T-cell (primary cell): ENCODE measurements at regions not wholly inside any gene's neighbourhood (a gene's known extent, or its start where the extent isn't known, plus 50 kb on each side); places are given as distances from the start of the nearest gene placed in this dataset.

Experiments used
- ATAC-seq, 4 experiments: fragments of 200-7000 bp in 3 of 4; fragments of 150-1000 bp in 1 of 4; cut with Tn5 transposase; replicated peaks in 1 of 4; 1 replicate in 3 of 4; 2 replicates in 1 of 4; pipeline ENCODE4 v1.10.0; 2021; ENCODE audit warnings: moderate library complexity in 3 of 4, mild to moderate bottlenecking in 2 of 4, moderate number of reproducible peaks in 1 of 4
- CTCF ChIA-PET, 2 donors: fragments of 300-600 bp; sonication (Branson Sonifier 250); formaldehyde crosslinking; loops; one replicate each; lab custom pipeline; 2022; ENCODE audit warnings: antibody characterized with exemption in 2 of 2; lab: Charles Lee
- POLR2A ChIA-PET, 2 donors: fragments of 300-600 bp; sonication (Branson Sonifier 250); formaldehyde crosslinking; loops; one replicate each; lab custom pipeline; 2022; ENCODE audit warnings: antibody characterized with exemption in 2 of 2; lab: Charles Lee
- DNase-seq, 35 experiments: peaks; one replicate each; pipeline versions ENCODE4 v3.0.0 to v3.0.0-alpha.2; 2013 to 2023
- H3K27ac ChIP-seq: one replicate; pipeline ENCODE4 v1.5.1; 2013; ENCODE audit warnings: low read length
- H3K27me3 ChIP-seq, 2 experiments: replicated peaks in 1 of 2; 1 replicate in 1 of 2; 2 replicates in 1 of 2; pipeline versions ENCODE4 v1.6.1 to v1.7.0; 2013; ENCODE audit warnings: low read length in 1 of 2, mixed read lengths in 1 of 2; ENCODE audit not compliant: control insufficient read depth in 2 of 2, insufficient read depth in 2 of 2; ENCODE audit errors: extremely low read depth in 1 of 2
- H3K36me3 ChIP-seq, 2 donors: 1 replicate in 1 of 2; 2 replicates in 1 of 2; pipeline versions ENCODE4 v1.6.1 to v1.7.0; 2013; ENCODE audit warnings: low read length in 1 of 2; ENCODE audit not compliant: control insufficient read depth in 2 of 2, insufficient read depth in 1 of 2; ENCODE audit errors: extremely low read depth in 1 of 2
- H3K4me1 ChIP-seq, 2 experiments: 1 replicate in 1 of 2; 2 replicates in 1 of 2; pipeline versions ENCODE4 v1.6.1 to v1.7.0; 2013; ENCODE audit warnings: low read length in 2 of 2, mixed read lengths in 1 of 2; ENCODE audit not compliant: insufficient read depth in 2 of 2, control insufficient read depth in 1 of 2; ENCODE audit errors: extremely low read depth in 1 of 2
- H3K4me3 ChIP-seq, 2 donors: 1 replicate in 1 of 2; 2 replicates in 1 of 2; pipeline versions ENCODE4 v1.5.1 to v1.7.0; 2013; ENCODE audit warnings: mild to moderate bottlenecking in 2 of 2, low read length in 1 of 2, moderate library complexity in 1 of 2; ENCODE audit not compliant: control insufficient read depth in 1 of 2; ENCODE audit errors: extremely low read depth in 1 of 2
- H3K9me3 ChIP-seq: 2 replicates; pipeline ENCODE4 v1.7.0; 2013
- H3K27ac Mint-ChIP-seq, 2 donors: one replicate each; pipeline ENCODE4 v1.8.0; 2020 to 2021; ENCODE audit warnings: mild to moderate bottlenecking in 2 of 2, mixed read lengths in 2 of 2
- H3K27me3 Mint-ChIP-seq, 2 donors: one replicate each; pipeline ENCODE4 v1.8.0; 2021 to 2022; ENCODE audit warnings: mixed read lengths in 2 of 2
- H3K36me3 Mint-ChIP-seq: one replicate; pipeline ENCODE4 v1.8.0; 2021; ENCODE audit warnings: mixed read lengths
- H3K4me1 Mint-ChIP-seq, 3 donors: one replicate each; pipeline ENCODE4 v1.8.0; 2020 to 2022; ENCODE audit warnings: mixed read lengths in 3 of 3, mild to moderate bottlenecking in 1 of 3
- H3K4me3 Mint-ChIP-seq, 3 donors: one replicate each; pipeline ENCODE4 v1.8.0; 2020 to 2022; ENCODE audit warnings: mild to moderate bottlenecking in 3 of 3, mixed read lengths in 3 of 3, moderate library complexity in 3 of 3
- H3K9me3 Mint-ChIP-seq, 3 donors: one replicate each; pipeline ENCODE4 v1.8.0; 2020 to 2022; ENCODE audit warnings: mixed read lengths in 3 of 3
- WGBS: methylation state at CpG from one replicate; pipeline ENCODE4 v1.1.5; 2013; ENCODE audit warnings: missing lambda C conversion rate; ENCODE audit not compliant: insufficient coverage; 5-methylcytosine and 5-hydroxymethylcytosine counted together

GRCh38 chr4:84167093-84167492 lies 332.0 kb downstream of the NKX6-1 start:
- POLR2A ChIA-PET = no interaction called here
- ATAC-seq = no peak
- Mint-ChIP-seq H3K36me3 (no peaks in the 10 kb centered on the region), H3K4me1 (no peaks in the 10 kb centered on the region), H3K4me3 (no peak overlapping the region), H3K9me3 (no peaks in the 10 kb centered on the region), H3K27ac (no peak overlapping the region), H3K27me3 (no peaks in the 10 kb centered on the region)
- no peaks in the 10 kb centered on the region for H3K4me1 ChIP-seq
- H3K27ac ChIP-seq = no peak overlapping the region
- H3K9me3 ChIP-seq = no peaks in the 10 kb centered on the region
- no peak overlapping the region for H3K4me3 ChIP-seq
- CTCF ChIA-PET = interaction anchor here (0.6 to 0.8 kb wide), 2 partner anchors 381 to 522 kb away, joined by 3 read pairs; no protein-coding TSS in a partner anchor
- no peaks in the 10 kb centered on the region for H3K27me3 ChIP-seq
- no peak for DNase-seq
- no peaks in the 10 kb centered on the region for H3K36me3 ChIP-seq

- no peak overlapping the region for H3K4me3 ChIP-seq
- Mint-ChIP-seq H3K27ac (no peak overlapping the region), H3K4me3 (no peak overlapping the region), H3K9me3 (peaks cover 0 to 2% (median 0%) of the 10 kb centered on the region in 3 donors), H3K27me3 (peaks cover 0 to 2% of the 10 kb centered on the region in 2 donors), H3K36me3 (no peaks in the 10 kb centered on the region), H3K4me1 (no peaks in the 10 kb centered on the region)
- DNase-seq = no peak
- H3K27me3 ChIP-seq = no peaks in the 10 kb centered on the region
- H3K4me1 ChIP-seq = no peaks in the 10 kb centered on the region
- CTCF ChIA-PET = interaction anchor here in 1 of 2 donors (0.6 kb wide), 1 partner anchor 382 kb away, joined by 3 read pairs; no protein-coding TSS in a partner anchor
- no peaks in the 10 kb centered on the region for H3K36me3 ChIP-seq
- WGBS = no CpG with 5 or more reads among the region's 1 CpG
- no peak overlapping the region for H3K27ac ChIP-seq
- ATAC-seq = no peak
- no peaks in the 10 kb centered on the region for H3K9me3 ChIP-seq
- POLR2A ChIA-PET = no interaction called here
Measured at GRCh38 chr4:84166486-84166885, 332.6 kb downstream of the NKX6-1 start.

GRCh38 chr4:84164201-84164600 lies 334.9 kb downstream of the NKX6-1 start:
- peaks cover 0 to 2% of the 10 kb centered on the region in 2 donors for H3K27me3 Mint-ChIP-seq
- POLR2A ChIA-PET = no interaction called here
- peaks cover 0 to 5% (median 2%) of the 10 kb centered on the region in 3 donors for H3K9me3 Mint-ChIP-seq
- CTCF ChIA-PET = no interaction called here
- Histone ChIP-seq H3K27me3 (peaks cover 0 to 4% of the 10 kb centered on the region in 2 experiments), H3K36me3 (no peaks in the 10 kb centered on the region), H3K27ac (no peak overlapping the region), H3K4me3 (no peak overlapping the region), H3K4me1 (no peaks in the 10 kb centered on the region), H3K9me3 (no peaks in the 10 kb centered on the region)
- no peak overlapping the region for H3K4me3 Mint-ChIP-seq
- H3K4me1 Mint-ChIP-seq = no peaks in the 10 kb centered on the region
- DNase-seq (no peak), ATAC-seq (no peak)
- H3K36me3 Mint-ChIP-seq = no peaks in the 10 kb centered on the region
- no peak overlapping the region for H3K27ac Mint-ChIP-seq
- 90% methylated on average over 3 of the region's 4 CpGs for WGBS

- 22% methylated on average over 4 of the region's 5 CpGs for WGBS
- ATAC-seq = no peak
- POLR2A ChIA-PET = no interaction called here
Measured at GRCh38 chr4:84159762-84160161, 339.3 kb downstream of the NKX6-1 start.

GRCh38 chr4:84158670-84159069 lies 340.4 kb downstream of the NKX6-1 start:
- no peaks in the 10 kb centered on the region for H3K4me1 ChIP-seq
- ATAC-seq = no peak
- H3K27ac Mint-ChIP-seq = no peak overlapping the region
- CTCF ChIA-PET = no interaction called here
- peaks cover 0 to 4% of the 10 kb centered on the region in 2 experiments for H3K27me3 ChIP-seq
- no peak for DNase-seq
- H3K36me3 Mint-ChIP-seq = no peaks in the 10 kb centered on the region
- POLR2A ChIA-PET = no interaction called here
- no peak overlapping the region for H3K27ac ChIP-seq
- 89% methylated on average over 3 of the region's 5 CpGs for WGBS
- peaks cover 0 to 5% (median 2%) of the 10 kb centered on the region in 3 donors for H3K9me3 Mint-ChIP-seq
- H3K27me3 Mint-ChIP-seq = peaks cover 0 to 2% of the 10 kb centered on the region in 2 donors
- H3K4me3 Mint-ChIP-seq = no peak overlapping the region
- H3K9me3 ChIP-seq = no peaks in the 10 kb centered on the region
- no peak overlapping the region for H3K4me3 ChIP-seq
- no peaks in the 10 kb centered on the region for H3K4me1 Mint-ChIP-seq
- no peaks in the 10 kb centered on the region for H3K36me3 ChIP-seq

More at GRCh38 chr4:84159762-84160161, 339.3 kb downstream of the NKX6-1 start:
- Mint-ChIP-seq H3K27me3 (peaks cover 0 to 2% of the 10 kb centered on the region in 2 donors), H3K4me3 (no peak overlapping the region), H3K36me3 (no peaks in the 10 kb centered on the region), H3K4me1 (no peaks in the 10 kb centered on the region), H3K27ac (no peak overlapping the region), H3K9me3 (peaks cover 0 to 5% (median 2%) of the 10 kb centered on the region in 3 donors)
- no peak for DNase-seq
- Histone ChIP-seq H3K9me3 (no peaks in the 10 kb centered on the region), H3K27me3 (peaks cover 0 to 4% of the 10 kb centered on the region in 2 experiments), H3K4me3 (no peak overlapping the region), H3K36me3 (no peaks in the 10 kb centered on the region), H3K27ac (no peak overlapping the region), H3K4me1 (no peaks in the 10 kb centered on the region)
- CTCF ChIA-PET = no interaction called here

GRCh38 chr4:84151574-84151973 lies 347.5 kb downstream of the NKX6-1 start:
- Mint-ChIP-seq H3K27me3 (no peaks in the 10 kb centered on the region), H3K4me3 (no peak overlapping the region), H3K27ac (no peak overlapping the region), H3K4me1 (peaks cover 0 to 3% (median 2%) of the 10 kb centered on the region in 3 donors), H3K36me3 (no peaks in the 10 kb centered on the region), H3K9me3 (no peaks in the 10 kb centered on the region)
- H3K36me3 ChIP-seq = no peaks in the 10 kb centered on the region
- H3K9me3 ChIP-seq = no peaks in the 10 kb centered on the region
- H3K27ac ChIP-seq = no peak overlapping the region
- H3K4me3 ChIP-seq = no peak overlapping the region
- ATAC-seq (no peak), DNase-seq (no peak)
- POLR2A ChIA-PET = interaction anchor here in 1 of 2 donors (0.6 kb wide), 1 partner anchor 18 kb away, joined by 4 read pairs; no protein-coding TSS in a partner anchor
- CTCF ChIA-PET = no interaction called here
- WGBS = no CpG with 5 or more reads among the region's 2 CpGs
- H3K27me3 ChIP-seq = no peaks in the 10 kb centered on the region
- H3K4me1 ChIP-seq = no peaks in the 10 kb centered on the region

GRCh38 chr4:84150177-84150576 lies 348.9 kb downstream of the NKX6-1 start:
- Histone ChIP-seq H3K27me3 (no peaks in the 10 kb centered on the region), H3K9me3 (no peaks in the 10 kb centered on the region), H3K4me3 (no peak overlapping the region), H3K4me1 (no peaks in the 10 kb centered on the region), H3K27ac (no peak overlapping the region), H3K36me3 (no peaks in the 10 kb centered on the region)
- POLR2A ChIA-PET = no interaction called here
- no CpG with 5 or more reads among the region's 1 CpG for WGBS
- CTCF ChIA-PET = no interaction called here
- H3K9me3 Mint-ChIP-seq = no peaks in the 10 kb centered on the region
- no peaks in the 10 kb centered on the region for H3K36me3 Mint-ChIP-seq
- no peak overlapping the region for H3K4me3 Mint-ChIP-seq
- no peak for ATAC-seq
- H3K4me1 Mint-ChIP-seq = peaks cover 0 to 13% (median 9%) of the 10 kb centered on the region in 3 donors
- no peak for DNase-seq
- no peak overlapping the region for H3K27ac Mint-ChIP-seq
- H3K27me3 Mint-ChIP-seq = no peaks in the 10 kb centered on the region
